ENCODE measurements at regions not wholly inside any gene's neighbourhood (a gene's known extent, or its start where the extent isn't known, plus 50 kb on each side); places are given as distances from the start of the nearest gene placed in this dataset.
"Not testable (repeated sequence)": the region's sequence is repeated elsewhere in the genome, so short reads cannot be mapped to it uniquely, and the experiment has no call there.

- Histone ChIP-seq H3K4me3 (ENCODE audit: low read depth in 1 of 2, low read length in 2 of 2) (no peak overlapping the region), H3K36me3 (ENCODE audit: control insufficient read depth in 1 of 2, insufficient read depth in 2 of 2, low read length in 2 of 2) (no peaks in the 10 kb centered on the region), H3K4me1 (ENCODE audit: control insufficient read depth in 1 of 2, insufficient read depth in 2 of 2, low read length in 2 of 2) (no peaks in the 10 kb centered on the region), H3K9me3 (ENCODE audit: control insufficient read depth in 1 of 2, low read length in 2 of 2) (peaks cover 0 to 4% of the 10 kb centered on the region in 2 donors), H3K27ac (ENCODE audit: low read length) (no peak overlapping the region), H3K27me3 (ENCODE audit: low read depth, low read length) (no peaks in the 10 kb centered on the region)
Observed at GRCh38 chr7:89813081-89813480, 341.2 kb upstream of the STEAP1 start.

- no peak overlapping the region for H3K27ac ChIP-seq (ENCODE audit: low read length)
- no peaks in the 10 kb centered on the region for H3K4me1 ChIP-seq (ENCODE audit: control insufficient read depth in 1 of 2, insufficient read depth in 2 of 2, low read length in 2 of 2)
- peaks cover 0 to 10% of the 10 kb centered on the region in 2 donors for H3K9me3 ChIP-seq (ENCODE audit: control insufficient read depth in 1 of 2, low read length in 2 of 2)
- no peaks in the 10 kb centered on the region for H3K36me3 ChIP-seq (ENCODE audit: control insufficient read depth in 1 of 2, insufficient read depth in 2 of 2, low read length in 2 of 2)
- no peak overlapping the region for H3K4me3 ChIP-seq (ENCODE audit: low read depth in 1 of 2, low read length in 2 of 2)
- no peaks in the 10 kb centered on the region for H3K27me3 ChIP-seq (ENCODE audit: low read depth, low read length)
Observed at GRCh38 chr7:89826121-89826520, 328.1 kb upstream of the STEAP1 start.

- peaks cover 0 to 10% of the 10 kb centered on the region in 2 donors for H3K9me3 ChIP-seq (ENCODE audit: control insufficient read depth in 1 of 2, low read length in 2 of 2)
- no peak overlapping the region for H3K27ac ChIP-seq (ENCODE audit: low read length)
- no peaks in the 10 kb centered on the region for H3K4me1 ChIP-seq (ENCODE audit: control insufficient read depth in 1 of 2, insufficient read depth in 2 of 2, low read length in 2 of 2)
- no peaks in the 10 kb centered on the region for H3K36me3 ChIP-seq (ENCODE audit: control insufficient read depth in 1 of 2, insufficient read depth in 2 of 2, low read length in 2 of 2)
- no peaks in the 10 kb centered on the region for H3K27me3 ChIP-seq (ENCODE audit: low read depth, low read length)
- no peak overlapping the region for H3K4me3 ChIP-seq (ENCODE audit: low read depth in 1 of 2, low read length in 2 of 2)
Observed at GRCh38 chr7:89826557-89826956, 327.7 kb upstream of the STEAP1 start.

GRCh38 chr7:89837515-89837914 is 316.8 kb upstream of the STEAP1 start:
- Histone ChIP-seq H3K4me3 (ENCODE audit: low read depth in 1 of 2, low read length in 2 of 2) (no peak overlapping the region), H3K36me3 (ENCODE audit: control insufficient read depth in 1 of 2, insufficient read depth in 2 of 2, low read length in 2 of 2) (no peaks in the 10 kb centered on the region), H3K27me3 (ENCODE audit: low read depth, low read length) (no peaks in the 10 kb centered on the region)

GRCh38 chr7:89839329-89839728 is 314.9 kb upstream of the STEAP1 start:
- Histone ChIP-seq H3K36me3 (ENCODE audit: control insufficient read depth in 1 of 2, insufficient read depth in 2 of 2, low read length in 2 of 2) (no peaks in the 10 kb centered on the region), H3K27ac (ENCODE audit: low read length) (no peak overlapping the region), H3K4me1 (ENCODE audit: control insufficient read depth in 1 of 2, insufficient read depth in 2 of 2, low read length in 2 of 2) (no peaks in the 10 kb centered on the region), H3K9me3 (ENCODE audit: control insufficient read depth in 1 of 2, low read length in 2 of 2) (no peaks in the 10 kb centered on the region), H3K27me3 (ENCODE audit: low read depth, low read length) (no peaks in the 10 kb centered on the region), H3K4me3 (ENCODE audit: low read depth in 1 of 2, low read length in 2 of 2) (no peak overlapping the region)

More at GRCh38 chr7:89837515-89837914, 316.8 kb upstream of the STEAP1 start:
- H3K9me3 ChIP-seq (ENCODE audit: control insufficient read depth in 1 of 2, low read length in 2 of 2): no peaks in the 10 kb centered on the region
- H3K4me1 ChIP-seq (ENCODE audit: control insufficient read depth in 1 of 2, insufficient read depth in 2 of 2, low read length in 2 of 2): no peaks in the 10 kb centered on the region
- no peak overlapping the region for H3K27ac ChIP-seq (ENCODE audit: low read length)

GRCh38 chr7:89845952-89846351 is 308.3 kb upstream of the STEAP1 start:
- H3K36me3 ChIP-seq (ENCODE audit: control insufficient read depth in 1 of 2, insufficient read depth in 2 of 2, low read length in 2 of 2): no peaks in the 10 kb centered on the region
- no peaks in the 10 kb centered on the region for H3K4me1 ChIP-seq (ENCODE audit: control insufficient read depth in 1 of 2, insufficient read depth in 2 of 2, low read length in 2 of 2)
- no peak overlapping the region for H3K4me3 ChIP-seq (ENCODE audit: low read depth in 1 of 2, low read length in 2 of 2)
- H3K27ac ChIP-seq (ENCODE audit: low read length): no peak overlapping the region
- no peaks in the 10 kb centered on the region for H3K27me3 ChIP-seq (ENCODE audit: low read depth, low read length)
- H3K9me3 ChIP-seq (ENCODE audit: control insufficient read depth in 1 of 2, low read length in 2 of 2): no peaks in the 10 kb centered on the region

GRCh38 chr7:89849052-89849451 is 305.2 kb upstream of the STEAP1 start:
- no peaks in the 10 kb centered on the region for H3K36me3 ChIP-seq (ENCODE audit: control insufficient read depth in 1 of 2, insufficient read depth in 2 of 2, low read length in 2 of 2)
- no peaks in the 10 kb centered on the region for H3K4me1 ChIP-seq (ENCODE audit: control insufficient read depth in 1 of 2, insufficient read depth in 2 of 2, low read length in 2 of 2)
- no peak overlapping the region for H3K27ac ChIP-seq (ENCODE audit: low read length)
- H3K27me3 ChIP-seq (ENCODE audit: low read depth, low read length): no peaks in the 10 kb centered on the region
- H3K4me3 ChIP-seq (ENCODE audit: low read depth in 1 of 2, low read length in 2 of 2): no peak overlapping the region
- H3K9me3 ChIP-seq (ENCODE audit: control insufficient read depth in 1 of 2, low read length in 2 of 2): no peaks in the 10 kb centered on the region

- not testable (repeated sequence) for H3K27me3 ChIP-seq (ENCODE audit: low read depth, low read length); H3K36me3 ChIP-seq (ENCODE audit: control insufficient read depth in 1 of 2, insufficient read depth in 2 of 2, low read length in 2 of 2); H3K4me1 ChIP-seq (ENCODE audit: control insufficient read depth in 1 of 2, insufficient read depth in 2 of 2, low read length in 2 of 2); H3K27ac ChIP-seq (ENCODE audit: low read length); H3K4me3 ChIP-seq (ENCODE audit: low read depth in 1 of 2, low read length in 2 of 2)
- H3K9me3 ChIP-seq (ENCODE audit: control insufficient read depth in 1 of 2, low read length in 2 of 2): peaks cover 7 to 17% of the 10 kb centered on the region in 2 donors
Observed at GRCh38 chr7:89857053-89857452, 297.2 kb upstream of the STEAP1 start.

GRCh38 chr7:89857767-89858166 is 296.5 kb upstream of the STEAP1 start:
- H3K27me3 ChIP-seq (ENCODE audit: low read depth, low read length): no peaks in the 10 kb centered on the region
- peaks cover 7 to 17% of the 10 kb centered on the region in 2 donors for H3K9me3 ChIP-seq (ENCODE audit: control insufficient read depth in 1 of 2, low read length in 2 of 2)
- no peaks in the 10 kb centered on the region for H3K4me1 ChIP-seq (ENCODE audit: control insufficient read depth in 1 of 2, insufficient read depth in 2 of 2, low read length in 2 of 2)
- no peaks in the 10 kb centered on the region for H3K36me3 ChIP-seq (ENCODE audit: control insufficient read depth in 1 of 2, insufficient read depth in 2 of 2, low read length in 2 of 2)
- H3K27ac ChIP-seq (ENCODE audit: low read length): no peak overlapping the region
- H3K4me3 ChIP-seq (ENCODE audit: low read depth in 1 of 2, low read length in 2 of 2): no peak overlapping the region

- no peak overlapping the region for H3K27ac ChIP-seq (ENCODE audit: low read length)
- H3K27me3 ChIP-seq (ENCODE audit: low read depth, low read length): no peaks in the 10 kb centered on the region
- no peaks in the 10 kb centered on the region for H3K9me3 ChIP-seq (ENCODE audit: control insufficient read depth in 1 of 2, low read length in 2 of 2)
- no peak overlapping the region for H3K4me3 ChIP-seq (ENCODE audit: low read depth in 1 of 2, low read length in 2 of 2)
- H3K36me3 ChIP-seq (ENCODE audit: control insufficient read depth in 1 of 2, insufficient read depth in 2 of 2, low read length in 2 of 2): no peaks in the 10 kb centered on the region
- H3K4me1 ChIP-seq (ENCODE audit: control insufficient read depth in 1 of 2, insufficient read depth in 2 of 2, low read length in 2 of 2): no peaks in the 10 kb centered on the region
Observed at GRCh38 chr7:89887489-89887888, 266.8 kb upstream of the STEAP1 start.

- Histone ChIP-seq H3K4me1 (ENCODE audit: control insufficient read depth in 1 of 2, insufficient read depth in 2 of 2, low read length in 2 of 2) (no peaks in the 10 kb centered on the region), H3K4me3 (ENCODE audit: low read depth in 1 of 2, low read length in 2 of 2) (no peak overlapping the region), H3K27ac (ENCODE audit: low read length) (no peak overlapping the region), H3K27me3 (ENCODE audit: low read depth, low read length) (no peaks in the 10 kb centered on the region), H3K36me3 (ENCODE audit: control insufficient read depth in 1 of 2, insufficient read depth in 2 of 2, low read length in 2 of 2) (no peaks in the 10 kb centered on the region), H3K9me3 (ENCODE audit: control insufficient read depth in 1 of 2, low read length in 2 of 2) (no peaks in the 10 kb centered on the region)
Observed at GRCh38 chr7:89908736-89909135, 245.5 kb upstream of the STEAP1 start.

GRCh38 chr7:89914711-89915110 is 239.6 kb upstream of the STEAP1 start:
- H3K4me1 ChIP-seq (ENCODE audit: control insufficient read depth in 1 of 2, insufficient read depth in 2 of 2, low read length in 2 of 2): no peaks in the 10 kb centered on the region
- no peaks in the 10 kb centered on the region for H3K9me3 ChIP-seq (ENCODE audit: control insufficient read depth in 1 of 2, low read length in 2 of 2)
- H3K4me3 ChIP-seq (ENCODE audit: low read depth in 1 of 2, low read length in 2 of 2): no peak overlapping the region
- H3K27ac ChIP-seq (ENCODE audit: low read length): no peak overlapping the region
- no peaks in the 10 kb centered on the region for H3K27me3 ChIP-seq (ENCODE audit: low read depth, low read length)
- no peaks in the 10 kb centered on the region for H3K36me3 ChIP-seq (ENCODE audit: control insufficient read depth in 1 of 2, insufficient read depth in 2 of 2, low read length in 2 of 2)

Measured in muscle layer of duodenum (tissue), 2 donors.